ENCODE measurements at regions not wholly inside any gene's neighbourhood (a gene's known extent, or its start where the extent isn't known, plus 50 kb on each side); places are given as distances from the start of the nearest gene placed in this dataset.

DNA sequence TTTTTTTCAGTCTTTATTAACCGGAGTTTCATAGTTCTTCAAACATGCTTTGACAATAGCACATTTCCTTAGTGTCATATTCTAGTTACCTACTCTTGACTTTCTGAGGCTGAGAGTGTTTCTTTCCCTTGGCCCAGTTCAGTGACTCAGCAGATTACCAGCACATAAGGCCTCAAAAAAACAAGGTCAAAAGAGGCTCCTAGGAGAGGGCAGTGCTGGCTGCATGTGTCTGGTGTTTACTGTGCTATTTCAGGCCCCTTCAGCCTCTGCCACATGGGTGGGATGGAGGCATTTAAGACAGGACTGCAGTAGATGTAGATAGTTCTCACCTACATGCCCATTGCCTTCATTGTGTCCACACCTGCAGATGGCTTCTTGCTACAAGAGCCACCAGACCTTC, 198.2 kb upstream of the SSTR4 start:
- H3K4me3 ChIP-seq (ENCODE audit: low read depth in 2 of 2, low read length in 1 of 2), result no peak overlapping the region
- 14% methylated on average over 1 of the region's 1 CpG for WGBS (ENCODE audit: low lambda C conversion rate)
- CTCF ChIA-PET, result interaction anchor here (1.7 kb wide), 1 partner anchor 10 kb away, joined by 6 read pairs; no protein-coding TSS in a partner anchor
- no peak overlapping the region for H3K4me2 ChIP-seq
- H3K79me2 ChIP-seq (ENCODE audit: insufficient read depth), result no peaks in the 10 kb centered on the region
- no peaks in the 10 kb centered on the region for H3F3A ChIP-seq (replicated peaks; ENCODE audit: insufficient read depth)
- H3K9me3 ChIP-seq, result no peaks in the 10 kb centered on the region
- H2AFZ ChIP-seq (ENCODE audit: low read depth), result no peak overlapping the region
- no peaks in the 10 kb centered on the region for H3K9me2 ChIP-seq
- POLR2A ChIA-PET, result no interaction called here
- TF ChIP-seq RFX5 (IDR thresholded peaks at IDR 0.05; ENCODE audit: low read length) (no peak), TEAD4 (IDR thresholded peaks at IDR 0.05; ENCODE audit: borderline replicate concordance, insufficient read depth) (no peak), JUND (IDR thresholded peaks at IDR 0.05) (no peak), MXI1 (IDR thresholded peaks at IDR 0.05; ENCODE audit: low read depth, low read length) (no peak), ELF1 (IDR thresholded peaks at IDR 0.05) (no peak), SMC3 (IDR thresholded peaks at IDR 0.05; ENCODE audit: low read depth, low read length) (no peak), EZH2phosphoT487 (IDR thresholded peaks at IDR 0.05; ENCODE audit: borderline replicate concordance, low read depth) (no peak), RAD21 (IDR thresholded peaks at IDR 0.05; ENCODE audit: low read length) (no peak), GATA2 (CRISPR knock-in tag; IDR thresholded peaks at IDR 0.05) (no peak), YY1 (IDR thresholded peaks at IDR 0.05; ENCODE audit: low read depth) (no peak), MEF2A (IDR thresholded peaks at IDR 0.05; ENCODE audit: borderline replicate concordance, low read depth) (no peak), NFIC (IDR thresholded peaks at IDR 0.05; ENCODE audit: borderline replicate concordance) (no peak)
- TF ChIP-seq, protein P1, sequence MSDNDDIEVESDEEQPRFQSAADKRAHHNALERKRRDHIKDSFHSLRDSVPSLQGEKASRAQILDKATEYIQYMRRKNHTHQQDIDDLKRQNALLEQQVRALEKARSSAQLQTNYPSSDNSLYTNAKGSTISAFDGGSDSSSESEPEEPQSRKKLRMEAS (IDR thresholded peaks at IDR 0.05; ENCODE audit: low read depth), result no peak
- TF ChIP-seq, protein P2, sequence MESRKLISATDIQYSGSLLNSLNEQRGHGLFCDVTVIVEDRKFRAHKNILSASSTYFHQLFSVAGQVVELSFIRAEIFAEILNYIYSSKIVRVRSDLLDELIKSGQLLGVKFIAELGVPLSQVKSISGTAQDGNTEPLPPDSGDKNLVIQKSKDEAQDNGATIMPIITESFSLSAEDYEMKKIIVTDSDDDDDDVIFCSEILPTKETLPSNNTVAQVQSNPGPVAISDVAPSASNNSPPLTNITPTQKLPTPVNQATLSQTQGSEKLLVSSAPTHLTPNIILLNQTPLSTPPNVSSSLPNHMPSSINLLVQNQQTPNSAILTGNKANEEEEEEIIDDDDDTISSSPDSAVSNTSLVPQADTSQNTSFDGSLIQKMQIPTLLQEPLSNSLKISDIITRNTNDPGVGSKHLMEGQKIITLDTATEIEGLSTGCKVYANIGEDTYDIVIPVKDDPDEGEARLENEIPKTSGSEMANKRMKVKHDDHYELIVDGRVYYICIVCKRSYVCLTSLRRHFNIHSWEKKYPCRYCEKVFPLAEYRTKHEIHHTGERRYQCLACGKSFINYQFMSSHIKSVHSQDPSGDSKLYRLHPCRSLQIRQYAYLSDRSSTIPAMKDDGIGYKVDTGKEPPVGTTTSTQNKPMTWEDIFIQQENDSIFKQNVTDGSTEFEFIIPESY (IDR thresholded peaks at IDR 0.05; ENCODE audit: borderline replicate concordance, low read depth), result no peak
- TF ChIP-seq, protein P3, sequence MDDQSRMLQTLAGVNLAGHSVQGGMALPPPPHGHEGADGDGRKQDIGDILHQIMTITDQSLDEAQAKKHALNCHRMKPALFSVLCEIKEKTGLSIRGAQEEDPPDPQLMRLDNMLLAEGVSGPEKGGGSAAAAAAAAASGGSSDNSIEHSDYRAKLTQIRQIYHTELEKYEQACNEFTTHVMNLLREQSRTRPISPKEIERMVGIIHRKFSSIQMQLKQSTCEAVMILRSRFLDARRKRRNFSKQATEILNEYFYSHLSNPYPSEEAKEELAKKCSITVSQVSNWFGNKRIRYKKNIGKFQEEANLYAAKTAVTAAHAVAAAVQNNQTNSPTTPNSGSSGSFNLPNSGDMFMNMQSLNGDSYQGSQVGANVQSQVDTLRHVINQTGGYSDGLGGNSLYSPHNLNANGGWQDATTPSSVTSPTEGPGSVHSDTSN (IDR thresholded peaks at IDR 0.05), result no peak
- no peak for DNase-seq
- no peak overlapping the region for H3K27ac ChIP-seq (ENCODE audit: low read depth in 2 of 2, low read length in 1 of 2)
- no peaks in the 10 kb centered on the region for H3K4me1 ChIP-seq (ENCODE audit: control insufficient read depth in 1 of 2, insufficient read depth in 2 of 2, low read depth in 1 of 2, low read length in 1 of 2)
- no peak overlapping the region for H3K9ac ChIP-seq
- no peaks in the 10 kb centered on the region for H3K36me3 ChIP-seq (replicated peaks in 1 of 2; ENCODE audit: control insufficient read depth in 1 of 2, insufficient read depth in 2 of 2, low read length in 1 of 2)
- peaks cover 15% of the 10 kb centered on the region; the same call in 1 of the 2 replicates for H3K27me3 ChIP-seq (ENCODE audit: insufficient read depth)
- H4K20me1 ChIP-seq (ENCODE audit: insufficient read depth), result no peaks in the 10 kb centered on the region

DNA sequence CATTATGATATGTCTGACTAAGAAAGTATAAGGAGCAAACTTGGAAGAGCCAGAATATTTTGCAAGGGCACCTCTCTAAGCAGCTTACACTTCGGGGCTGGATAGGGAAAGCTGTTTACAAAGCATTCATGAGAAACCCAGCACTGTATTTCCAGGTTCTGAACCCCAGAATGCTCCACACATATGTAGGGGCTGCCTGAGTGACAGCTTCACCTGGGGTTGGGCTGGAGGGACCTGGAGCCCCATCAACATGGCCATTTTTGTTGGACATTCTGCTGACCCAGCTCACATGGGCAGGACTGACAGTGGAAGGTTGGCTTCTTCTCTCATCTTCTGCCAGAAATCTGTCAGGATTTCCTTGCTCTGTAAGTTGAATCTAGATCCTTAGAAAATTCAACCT, 197.1 kb upstream of the SSTR4 start:
- POLR2A ChIA-PET, result no interaction called here
- Histone ChIP-seq H3K4me2 (no peak overlapping the region), H3K27ac (ENCODE audit: low read depth in 2 of 2, low read length in 1 of 2) (no peak overlapping the region), H3K4me3 (ENCODE audit: low read depth in 2 of 2, low read length in 1 of 2) (no peak overlapping the region), H3F3A (replicated peaks; ENCODE audit: insufficient read depth) (no peaks in the 10 kb centered on the region), H2AFZ (ENCODE audit: low read depth) (no peak overlapping the region), H4K20me1 (ENCODE audit: insufficient read depth) (no peaks in the 10 kb centered on the region), H3K9ac (no peak overlapping the region), H3K9me2 (no peaks in the 10 kb centered on the region), H3K79me2 (ENCODE audit: insufficient read depth) (no peaks in the 10 kb centered on the region), H3K36me3 (replicated peaks in 1 of 2; ENCODE audit: control insufficient read depth in 1 of 2, insufficient read depth in 2 of 2, low read length in 1 of 2) (no peaks in the 10 kb centered on the region), H3K9me3 (no peaks in the 10 kb centered on the region), H3K27me3 (ENCODE audit: insufficient read depth) (peaks cover 25% of the 10 kb centered on the region; the same call in 1 of the 2 replicates), H3K4me1 (ENCODE audit: control insufficient read depth in 1 of 2, insufficient read depth in 2 of 2, low read depth in 1 of 2, low read length in 1 of 2) (no peaks in the 10 kb centered on the region)
- DNase-seq, result no peak
- 0% methylated on average over 1 of the region's 1 CpG for WGBS (ENCODE audit: low lambda C conversion rate)
- CTCF ChIA-PET, result no interaction called here
- TF ChIP-seq RFX5 (IDR thresholded peaks at IDR 0.05; ENCODE audit: low read length) (no peak), RXRA (IDR thresholded peaks at IDR 0.05; ENCODE audit: borderline replicate concordance, low read depth) (no peak), TEAD4 (IDR thresholded peaks at IDR 0.05; ENCODE audit: borderline replicate concordance, insufficient read depth) (no peak), ELF1 (IDR thresholded peaks at IDR 0.05) (no peak), NRF1 (IDR thresholded peaks at IDR 0.05; ENCODE audit: low read depth, low read length) (no peak), CHD2 (IDR thresholded peaks at IDR 0.05; ENCODE audit: low read length, partially characterized antibody) (no peak), EZH2phosphoT487 (IDR thresholded peaks at IDR 0.05; ENCODE audit: borderline replicate concordance, low read depth) (no peak), FOXM1 (IDR thresholded peaks at IDR 0.05; ENCODE audit: low read depth) (no peak), TAF1 (IDR thresholded peaks at IDR 0.05; ENCODE audit: borderline replicate concordance, low read depth, low read length) (no peak)
- TF ChIP-seq, protein P4, sequence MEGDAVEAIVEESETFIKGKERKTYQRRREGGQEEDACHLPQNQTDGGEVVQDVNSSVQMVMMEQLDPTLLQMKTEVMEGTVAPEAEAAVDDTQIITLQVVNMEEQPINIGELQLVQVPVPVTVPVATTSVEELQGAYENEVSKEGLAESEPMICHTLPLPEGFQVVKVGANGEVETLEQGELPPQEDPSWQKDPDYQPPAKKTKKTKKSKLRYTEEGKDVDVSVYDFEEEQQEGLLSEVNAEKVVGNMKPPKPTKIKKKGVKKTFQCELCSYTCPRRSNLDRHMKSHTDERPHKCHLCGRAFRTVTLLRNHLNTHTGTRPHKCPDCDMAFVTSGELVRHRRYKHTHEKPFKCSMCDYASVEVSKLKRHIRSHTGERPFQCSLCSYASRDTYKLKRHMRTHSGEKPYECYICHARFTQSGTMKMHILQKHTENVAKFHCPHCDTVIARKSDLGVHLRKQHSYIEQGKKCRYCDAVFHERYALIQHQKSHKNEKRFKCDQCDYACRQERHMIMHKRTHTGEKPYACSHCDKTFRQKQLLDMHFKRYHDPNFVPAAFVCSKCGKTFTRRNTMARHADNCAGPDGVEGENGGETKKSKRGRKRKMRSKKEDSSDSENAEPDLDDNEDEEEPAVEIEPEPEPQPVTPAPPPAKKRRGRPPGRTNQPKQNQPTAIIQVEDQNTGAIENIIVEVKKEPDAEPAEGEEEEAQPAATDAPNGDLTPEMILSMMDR (IDR thresholded peaks at IDR 0.05), result no peak
- TF ChIP-seq, protein P5, sequence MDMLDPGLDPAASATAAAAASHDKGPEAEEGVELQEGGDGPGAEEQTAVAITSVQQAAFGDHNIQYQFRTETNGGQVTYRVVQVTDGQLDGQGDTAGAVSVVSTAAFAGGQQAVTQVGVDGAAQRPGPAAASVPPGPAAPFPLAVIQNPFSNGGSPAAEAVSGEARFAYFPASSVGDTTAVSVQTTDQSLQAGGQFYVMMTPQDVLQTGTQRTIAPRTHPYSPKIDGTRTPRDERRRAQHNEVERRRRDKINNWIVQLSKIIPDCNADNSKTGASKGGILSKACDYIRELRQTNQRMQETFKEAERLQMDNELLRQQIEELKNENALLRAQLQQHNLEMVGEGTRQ (IDR thresholded peaks at IDR 0.05; ENCODE audit: borderline replicate concordance, low read depth, low read length), result no peak
- TF ChIP-seq, protein P1 (IDR thresholded peaks at IDR 0.05; ENCODE audit: low read depth), result no peak

All from SK-N-SH (cell line).